GM12865 (cell line): ENCODE measurements at regions not wholly inside any gene's neighbourhood (a gene's known extent, or its start where the extent isn't known, plus 50 kb on each side); places are given as distances from the start of the nearest gene placed in this dataset.

Experiments used
- DNase-seq: peaks from one replicate; pipeline ENCODE4 v3.0.0; 2010; ENCODE audit warnings: low read depth
- H3K4me3 ChIP-seq: 2 replicates; pipeline ENCODE4 v1.5.1; 2011; ENCODE audit warnings: mild to moderate bottlenecking, low read depth, low read length, control low read depth
- CTCF ChIP-seq: IDR thresholded peaks from 2 replicates; pipeline ENCODE4 v1.5.1; 2011; ENCODE audit warnings: low read length, control low read depth, low read depth, inconsistent platforms; ENCODE audit not compliant: insufficient read depth; ENCODE audit errors: missing control alignments

GRCh38 chr7:116353647-116354046 lies 143.3 kb downstream of the TES start:
- no peak overlapping the region for H3K4me3 ChIP-seq
- DNase-seq: no peak
- no peak for TF ChIP-seq CTCF

GRCh38 chr7:116354171-116354545 lies 143.8 kb downstream of the TES start:
- TF ChIP-seq CTCF: no peak
- DNase-seq: no peak
- no peak overlapping the region for H3K4me3 ChIP-seq

- H3K4me3 ChIP-seq: no peak overlapping the region
- DNase-seq: no peak
- TF ChIP-seq CTCF: no peak
Observed at GRCh38 chr7:116354546-116355423, 144.4 kb downstream of the TES start.

GRCh38 chr7:116355424-116355765 lies 144.1 kb upstream of the CAV2 start:
- TF ChIP-seq CTCF: no peak
- no peak for DNase-seq
- no peak overlapping the region for H3K4me3 ChIP-seq

GRCh38 chr7:116356333-116356965 lies 143.1 kb upstream of the CAV2 start:
- no peak for DNase-seq

GRCh38 chr7:116356979-116357378 lies 142.6 kb upstream of the CAV2 start:
- no peak for DNase-seq
- no peak for TF ChIP-seq CTCF

More at GRCh38 chr7:116356333-116356965, 143.1 kb upstream of the CAV2 start:
- H3K4me3 ChIP-seq: no peak overlapping the region
- no peak for TF ChIP-seq CTCF

More at GRCh38 chr7:116356979-116357378, 142.6 kb upstream of the CAV2 start:
- no peak overlapping the region for H3K4me3 ChIP-seq
